MM.1S (cell line): ENCODE measurements at regions not wholly inside any gene's neighbourhood (a gene's known extent, or its start where the extent isn't known, plus 50 kb on each side); places are given as distances from the start of the nearest gene placed in this dataset.

ENCODE experiments used
- DNase-seq: peaks from one replicate; pipeline ENCODE4 v3.0.0-alpha.2; 2015
- H2AFZ ChIP-seq: fragments of 300-600 bp; sonication (generic); 2 replicates; pipeline ENCODE4 v1.6.0; 2016; ENCODE audit warnings: antibody characterized with exemption, low read length
- H3F3A ChIP-seq: fragments of 300-600 bp; sonication (generic); 2 replicates; pipeline ENCODE4 v1.6.1; 2016; ENCODE audit warnings: mild to moderate bottlenecking, antibody characterized with exemption, low read length, moderate library complexity, mixed read lengths; ENCODE audit not compliant: insufficient read depth
- H3K27ac ChIP-seq: fragments of 300-600 bp; sonication (generic); 2 replicates; pipeline ENCODE4 v1.5.1; 2016; ENCODE audit warnings: mild to moderate bottlenecking, low read length
- H3K27me3 ChIP-seq: fragments of 300-600 bp; sonication (generic); replicated peaks from 2 replicates; pipeline ENCODE4 v1.6.0; 2016; ENCODE audit warnings: low read length; ENCODE audit not compliant: insufficient read depth
- H3K36me3 ChIP-seq: fragments of 300-600 bp; sonication (generic); replicated peaks from 2 replicates; pipeline ENCODE4 v1.6.1; 2016; ENCODE audit warnings: mild to moderate bottlenecking, low read length, mixed read lengths; ENCODE audit not compliant: insufficient read depth
- H3K4me1 ChIP-seq: fragments of 300-600 bp; sonication (generic); 2 replicates; pipeline ENCODE4 v1.6.1; 2016; ENCODE audit warnings: low read length, mixed read lengths
- H3K4me2 ChIP-seq: fragments of 300-600 bp; sonication (generic); 2 replicates; pipeline ENCODE4 v1.6.0; 2016; ENCODE audit warnings: low read depth, low read length
- H3K4me3 ChIP-seq: fragments of 300-600 bp; sonication (generic); 2 replicates; pipeline ENCODE4 v1.5.1; 2016; ENCODE audit warnings: low read length, mixed read lengths
- H3K79me2 ChIP-seq: fragments of 300-600 bp; sonication (generic); 2 replicates; pipeline ENCODE4 v1.6.1; 2016; ENCODE audit warnings: mixed run types, low read length, mixed read lengths
- H3K9ac ChIP-seq: fragments of 300-600 bp; sonication (generic); 2 replicates; pipeline ENCODE4 v1.6.1; 2016; ENCODE audit warnings: low read length, mixed read lengths
- H3K9me2 ChIP-seq: fragments of 300-600 bp; sonication (generic); replicated peaks from 2 replicates; pipeline ENCODE4 v1.6.1; 2016; ENCODE audit warnings: mild to moderate bottlenecking, low read length, mixed read lengths; ENCODE audit not compliant: insufficient read depth
- H3K9me3 ChIP-seq: fragments of 300-600 bp; sonication (generic); replicated peaks from 2 replicates; pipeline ENCODE4 v1.6.1; 2016; ENCODE audit warnings: mild to moderate bottlenecking, low read length, mixed read lengths; ENCODE audit not compliant: insufficient read depth
- H4K20me1 ChIP-seq: fragments of 300-600 bp; sonication (generic); 2 replicates; pipeline ENCODE4 v1.6.1; 2016; ENCODE audit warnings: mild to moderate bottlenecking, low read length, moderate library complexity, mixed read lengths; ENCODE audit not compliant: insufficient read depth
- EZH2 ChIP-seq: fragments of 300-600 bp; sonication (generic); optimal IDR thresholded peaks from 2 replicates; pipeline ENCODE3; 2017; ENCODE audit warnings: low read depth, mild to moderate bottlenecking, antibody characterized with exemption, low read length, mixed read lengths
- EZH2phosphoT487 ChIP-seq: fragments of 300-600 bp; sonication (generic); IDR thresholded peaks from 2 replicates; pipeline ENCODE4 v1.6.1; 2018; ENCODE audit warnings: antibody characterized with exemption, low read length
- TF ChIP-seq, protein P1 (sequence below): fragments of 300-600 bp; sonication (generic); IDR thresholded peaks from 2 replicates; pipeline ENCODE4 v1.5.1; 2016; ENCODE audit warnings: antibody characterized with exemption, low read length, mixed read lengths

DNA sequence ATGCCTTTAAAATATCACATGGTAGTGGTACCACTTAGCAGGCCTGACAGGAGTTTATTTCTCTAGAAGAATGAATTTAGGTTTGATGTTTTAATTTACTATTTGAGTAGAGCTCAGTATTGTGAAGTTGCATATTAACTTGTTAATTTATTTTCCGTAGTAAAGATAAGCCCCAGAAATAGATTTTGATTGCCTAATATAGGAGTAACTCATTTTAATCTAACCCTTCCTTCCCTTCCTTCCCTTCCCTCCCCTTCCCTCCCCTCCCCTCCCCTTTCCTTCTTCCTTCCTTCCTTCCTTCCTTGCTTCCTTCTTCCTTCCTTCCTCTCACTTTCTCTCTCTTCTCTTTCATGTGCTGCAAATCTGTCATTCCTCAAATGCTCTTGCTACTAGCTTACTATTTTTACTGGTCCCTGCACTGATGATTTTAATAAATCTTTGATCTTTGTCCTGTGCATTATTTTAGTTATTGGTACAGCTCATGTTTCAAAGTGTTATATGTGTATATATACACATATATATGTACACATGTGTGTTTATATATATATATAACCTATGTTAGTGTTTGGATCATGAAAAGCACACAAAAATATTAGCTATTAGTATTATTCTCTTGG, 862.6 kb upstream of the CNTNAP5 start:
- Histone ChIP-seq H4K20me1 (no peaks in the 10 kb centered on the region), H3K27me3 (no peaks in the 10 kb centered on the region), H3K4me2 (no peak overlapping the region), H3K4me1 (no peaks in the 10 kb centered on the region), H3K9me3 (no peaks in the 10 kb centered on the region), H3K9me2 (no peaks in the 10 kb centered on the region), H3K4me3 (no peak overlapping the region), H2AFZ (no peak overlapping the region), H3F3A (no peaks in the 10 kb centered on the region), H3K79me2 (no peaks in the 10 kb centered on the region), H3K27ac (no peak overlapping the region), H3K9ac (no peak overlapping the region), H3K36me3 (no peaks in the 10 kb centered on the region)
- TF ChIP-seq EZH2phosphoT487 = no peak
- no peak for TF ChIP-seq EZH2
- TF ChIP-seq, protein P1, sequence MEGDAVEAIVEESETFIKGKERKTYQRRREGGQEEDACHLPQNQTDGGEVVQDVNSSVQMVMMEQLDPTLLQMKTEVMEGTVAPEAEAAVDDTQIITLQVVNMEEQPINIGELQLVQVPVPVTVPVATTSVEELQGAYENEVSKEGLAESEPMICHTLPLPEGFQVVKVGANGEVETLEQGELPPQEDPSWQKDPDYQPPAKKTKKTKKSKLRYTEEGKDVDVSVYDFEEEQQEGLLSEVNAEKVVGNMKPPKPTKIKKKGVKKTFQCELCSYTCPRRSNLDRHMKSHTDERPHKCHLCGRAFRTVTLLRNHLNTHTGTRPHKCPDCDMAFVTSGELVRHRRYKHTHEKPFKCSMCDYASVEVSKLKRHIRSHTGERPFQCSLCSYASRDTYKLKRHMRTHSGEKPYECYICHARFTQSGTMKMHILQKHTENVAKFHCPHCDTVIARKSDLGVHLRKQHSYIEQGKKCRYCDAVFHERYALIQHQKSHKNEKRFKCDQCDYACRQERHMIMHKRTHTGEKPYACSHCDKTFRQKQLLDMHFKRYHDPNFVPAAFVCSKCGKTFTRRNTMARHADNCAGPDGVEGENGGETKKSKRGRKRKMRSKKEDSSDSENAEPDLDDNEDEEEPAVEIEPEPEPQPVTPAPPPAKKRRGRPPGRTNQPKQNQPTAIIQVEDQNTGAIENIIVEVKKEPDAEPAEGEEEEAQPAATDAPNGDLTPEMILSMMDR = no peak
- DNase-seq = no peak

DNA sequence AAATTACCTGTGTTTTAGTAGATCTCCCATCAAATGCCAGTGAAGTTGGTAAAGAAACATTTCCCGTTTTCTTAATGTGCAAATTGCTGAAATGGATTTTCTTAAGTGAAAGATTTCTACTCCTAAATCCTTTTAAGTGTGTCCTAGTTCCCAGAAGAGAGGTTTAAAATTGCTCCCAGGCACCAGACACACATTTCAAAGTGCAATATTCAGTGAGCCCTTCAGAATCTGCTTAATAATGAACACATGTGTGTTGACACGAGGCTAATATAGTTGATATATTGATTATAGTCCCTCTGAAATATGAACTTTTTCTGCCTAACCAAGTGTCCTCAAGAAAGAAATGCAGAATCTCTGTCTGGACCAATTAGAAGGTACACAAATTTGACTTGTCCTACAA, 861.7 kb upstream of the CNTNAP5 start:
- no peak overlapping the region for H3K27ac ChIP-seq
- no peak overlapping the region for H2AFZ ChIP-seq
- no peak overlapping the region for H3K4me3 ChIP-seq
- no peaks in the 10 kb centered on the region for H3K9me3 ChIP-seq
- no peaks in the 10 kb centered on the region for H3K27me3 ChIP-seq
- no peaks in the 10 kb centered on the region for H3F3A ChIP-seq
- H3K79me2 ChIP-seq = no peaks in the 10 kb centered on the region
- no peaks in the 10 kb centered on the region for H3K36me3 ChIP-seq
- DNase-seq = no peak
- H3K4me1 ChIP-seq = no peaks in the 10 kb centered on the region
- no peak overlapping the region for H3K9ac ChIP-seq
- no peak overlapping the region for H3K4me2 ChIP-seq
- no peaks in the 10 kb centered on the region for H3K9me2 ChIP-seq
- H4K20me1 ChIP-seq = no peaks in the 10 kb centered on the region
- no peak for TF ChIP-seq EZH2
- TF ChIP-seq EZH2phosphoT487 = no peak
- TF ChIP-seq, protein P1 = no peak

DNA sequence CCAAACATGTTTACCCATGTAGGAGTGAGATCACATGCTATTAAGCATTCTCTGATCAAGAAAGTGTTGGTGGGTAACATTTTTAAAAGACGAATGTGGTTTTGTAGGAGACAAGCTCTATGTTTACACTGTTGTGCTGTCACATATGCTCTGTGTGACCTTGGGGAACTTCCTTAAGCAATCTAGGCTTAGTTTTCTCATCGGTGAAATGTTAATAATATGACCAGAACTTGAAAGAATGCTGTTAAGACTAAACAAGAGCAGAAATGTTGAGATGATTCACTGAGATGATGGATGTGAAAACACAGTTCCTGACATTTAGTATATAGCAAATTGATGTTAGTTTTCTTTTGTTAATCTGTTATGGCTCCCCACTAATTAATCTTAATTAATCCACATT, 860.9 kb upstream of the CNTNAP5 start:
- Histone ChIP-seq H3K4me3 (no peak overlapping the region), H3K36me3 (no peaks in the 10 kb centered on the region), H3K9ac (no peak overlapping the region), H3K4me1 (no peaks in the 10 kb centered on the region), H3K4me2 (no peak overlapping the region), H3K79me2 (no peaks in the 10 kb centered on the region), H3F3A (no peaks in the 10 kb centered on the region), H4K20me1 (no peaks in the 10 kb centered on the region), H3K9me3 (no peaks in the 10 kb centered on the region), H3K27ac (no peak overlapping the region), H2AFZ (no peak overlapping the region), H3K9me2 (no peaks in the 10 kb centered on the region), H3K27me3 (no peaks in the 10 kb centered on the region)
- no peak for DNase-seq
- TF ChIP-seq EZH2 = no peak
- no peak for TF ChIP-seq EZH2phosphoT487
- TF ChIP-seq, protein P1 = no peak
